OCI-LY1 (cell line): ENCODE measurements at regions not wholly inside any gene's neighbourhood (a gene's known extent, or its start where the extent isn't known, plus 50 kb on each side); places are given as distances from the start of the nearest gene placed in this dataset.
A peak's percentile ranks its signal among the peaks of the same experiment; 100 is the strongest.

Source experiments
- H2AFZ ChIP-seq: fragments of 200-600 bp; sonication (generic), shearing (Covaris generic); 2 replicates; pipeline ENCODE4 v1.6.0; 2014; ENCODE audit warnings: antibody characterized with exemption, mild to moderate bottlenecking, low read length
- H3F3A ChIP-seq: fragments of 200-600 bp; sonication (generic), shearing (Covaris generic); 2 replicates; pipeline ENCODE4 v1.6.0; 2014; ENCODE audit warnings: mild to moderate bottlenecking, antibody characterized with exemption, low read length, moderate library complexity; ENCODE audit not compliant: insufficient read depth
- H3K27ac ChIP-seq: fragments of 200-600 bp; sonication (generic); 2 replicates; pipeline ENCODE4 v1.5.1; 2014; ENCODE audit warnings: low read length, mixed run types, mild to moderate bottlenecking, low read depth; ENCODE audit not compliant: poor library complexity, severe bottlenecking
- H3K27me3 ChIP-seq: fragments of 200-600 bp; sonication (generic); 2 replicates; pipeline ENCODE4 v1.6.0; 2014; ENCODE audit warnings: antibody characterized with exemption, mild to moderate bottlenecking, low read length, moderate library complexity; ENCODE audit not compliant: insufficient read depth
- H3K36me3 ChIP-seq: fragments of 200-600 bp; sonication (generic); 2 replicates; pipeline ENCODE4 v1.6.1; 2014; ENCODE audit warnings: mild to moderate bottlenecking, antibody characterized with exemption, low read length, moderate library complexity, mixed read lengths; ENCODE audit not compliant: insufficient read depth
- H3K4me1 ChIP-seq: fragments of 200-600 bp; sonication (generic); 2 replicates; pipeline ENCODE4 v1.5.1; 2014; ENCODE audit warnings: mild to moderate bottlenecking, low read length, moderate library complexity; ENCODE audit not compliant: insufficient read depth, severe bottlenecking
- H3K4me2 ChIP-seq: fragments of 200-600 bp; sonication (generic), shearing (Covaris generic); 2 replicates; pipeline ENCODE4 v1.6.1; 2014; ENCODE audit warnings: low read length
- H3K4me3 ChIP-seq: fragments of 200-600 bp; sonication (generic); 2 replicates; pipeline ENCODE4 v1.5.1; 2014; ENCODE audit warnings: low read length, low read depth, mild to moderate bottlenecking, mixed read lengths; ENCODE audit not compliant: poor library complexity, severe bottlenecking
- H3K79me2 ChIP-seq: fragments of 200-600 bp; shearing (Covaris generic); 2 replicates; pipeline ENCODE4 v1.6.1; 2016; ENCODE audit warnings: mixed run types, low read length, mixed read lengths; ENCODE audit not compliant: insufficient read depth
- H3K9ac ChIP-seq: fragments of 200-600 bp; sonication (generic), shearing (Covaris generic); 2 replicates; pipeline ENCODE4 v1.6.1; 2014; ENCODE audit warnings: mild to moderate bottlenecking, low read length, mixed read lengths
- H3K9me2 ChIP-seq: fragments of 200-600 bp; sonication (generic), shearing (Covaris generic); 2 replicates; pipeline ENCODE4 v1.6.1; 2014; ENCODE audit warnings: low read depth, mild to moderate bottlenecking, low read length, mixed read lengths
- H3K9me3 ChIP-seq: fragments of 200-600 bp; shearing (Covaris generic); 2 replicates; pipeline ENCODE4 v1.6.1; 2014; ENCODE audit warnings: low read length, mixed read lengths
- H4K20me1 ChIP-seq: fragments of 200-600 bp; sonication (generic), shearing (Covaris generic); 2 replicates; pipeline ENCODE4 v1.6.0; 2016; ENCODE audit warnings: mild to moderate bottlenecking, low read length; ENCODE audit not compliant: insufficient read depth
- EZH2 ChIP-seq: fragments of 200-600 bp; sonication (generic), shearing (Covaris generic); IDR thresholded peaks from 2 replicates; pipeline ENCODE4 v1.8.0; 2017; ENCODE audit warnings: borderline replicate concordance, mixed run types, mild to moderate bottlenecking, antibody characterized with exemption, low read length, moderate library complexity, mixed read lengths
- TF ChIP-seq, protein P1 (sequence below): fragments of 200-600 bp; sonication (generic), shearing (Covaris generic); IDR thresholded peaks from 2 replicates; pipeline ENCODE4 v1.5.1; 2017; ENCODE audit warnings: mild to moderate bottlenecking, antibody characterized with exemption, low read length, moderate library complexity, mixed read lengths

DNA sequence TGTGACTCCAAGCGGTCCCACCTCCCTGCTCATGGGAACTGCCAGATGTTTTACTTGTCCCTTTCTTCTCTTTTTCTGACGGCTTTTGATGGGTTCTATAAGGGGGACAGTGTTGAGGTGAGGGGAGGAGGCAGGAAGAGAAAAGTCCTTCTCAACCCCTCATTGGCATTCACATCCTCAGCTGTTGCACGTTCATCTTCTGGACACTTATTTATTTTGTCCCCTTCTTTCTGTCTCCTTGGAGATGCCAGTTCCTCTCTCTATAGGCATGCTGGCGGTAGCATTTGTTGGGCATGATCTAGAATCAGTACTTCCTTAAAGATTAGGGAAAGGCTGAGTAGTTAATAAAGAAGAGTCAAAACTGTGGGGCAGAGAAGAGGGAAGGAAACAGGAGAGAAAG, 99.0 kb upstream of the KLHL14 start:
- no peak overlapping the region for H2AFZ ChIP-seq

DNA sequence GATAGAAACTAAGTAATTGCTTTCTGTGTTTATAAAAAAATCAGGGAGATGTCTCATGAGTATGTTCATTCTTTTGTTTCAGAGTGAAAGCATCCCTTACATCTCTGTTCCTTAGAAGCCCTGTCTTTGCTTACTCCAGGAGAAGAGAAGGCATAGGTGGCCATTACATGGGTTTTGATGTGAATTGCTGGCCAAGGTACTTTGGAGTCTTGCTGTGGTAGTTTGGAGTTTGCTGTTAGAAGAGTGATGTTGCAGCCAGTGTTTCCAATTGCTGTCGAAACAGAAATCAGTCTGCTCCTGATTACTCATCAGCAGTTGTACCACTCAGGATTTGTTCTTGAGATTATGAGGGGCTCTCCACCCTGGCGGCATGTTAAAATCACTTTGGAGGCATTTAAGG, 97.8 kb upstream of the KLHL14 start:
- TF ChIP-seq, protein P1, sequence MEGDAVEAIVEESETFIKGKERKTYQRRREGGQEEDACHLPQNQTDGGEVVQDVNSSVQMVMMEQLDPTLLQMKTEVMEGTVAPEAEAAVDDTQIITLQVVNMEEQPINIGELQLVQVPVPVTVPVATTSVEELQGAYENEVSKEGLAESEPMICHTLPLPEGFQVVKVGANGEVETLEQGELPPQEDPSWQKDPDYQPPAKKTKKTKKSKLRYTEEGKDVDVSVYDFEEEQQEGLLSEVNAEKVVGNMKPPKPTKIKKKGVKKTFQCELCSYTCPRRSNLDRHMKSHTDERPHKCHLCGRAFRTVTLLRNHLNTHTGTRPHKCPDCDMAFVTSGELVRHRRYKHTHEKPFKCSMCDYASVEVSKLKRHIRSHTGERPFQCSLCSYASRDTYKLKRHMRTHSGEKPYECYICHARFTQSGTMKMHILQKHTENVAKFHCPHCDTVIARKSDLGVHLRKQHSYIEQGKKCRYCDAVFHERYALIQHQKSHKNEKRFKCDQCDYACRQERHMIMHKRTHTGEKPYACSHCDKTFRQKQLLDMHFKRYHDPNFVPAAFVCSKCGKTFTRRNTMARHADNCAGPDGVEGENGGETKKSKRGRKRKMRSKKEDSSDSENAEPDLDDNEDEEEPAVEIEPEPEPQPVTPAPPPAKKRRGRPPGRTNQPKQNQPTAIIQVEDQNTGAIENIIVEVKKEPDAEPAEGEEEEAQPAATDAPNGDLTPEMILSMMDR = no peak
- H3K27ac ChIP-seq = no peak overlapping the region
- H3K9me2 ChIP-seq = no peaks in the 10 kb centered on the region
- H3K4me2 ChIP-seq = no peak overlapping the region
- no peaks in the 10 kb centered on the region for H3K79me2 ChIP-seq
- no peaks in the 10 kb centered on the region for H3K27me3 ChIP-seq
- no peak overlapping the region for H2AFZ ChIP-seq
- H4K20me1 ChIP-seq = no peaks in the 10 kb centered on the region
- no peaks in the 10 kb centered on the region for H3K36me3 ChIP-seq
- H3F3A ChIP-seq = no peaks in the 10 kb centered on the region
- no peak overlapping the region for H3K4me3 ChIP-seq
- H3K4me1 ChIP-seq = peaks cover 31% of the 10 kb centered on the region
- H3K9me3 ChIP-seq = no peaks in the 10 kb centered on the region
- no peak overlapping the region for H3K9ac ChIP-seq

More for the DNA sequence above, 99.0 kb upstream of the KLHL14 start:
- Histone ChIP-seq H3K4me3 (no peak overlapping the region), H4K20me1 (no peaks in the 10 kb centered on the region), H3K27ac (no peak overlapping the region), H3K9ac (no peak overlapping the region), H3K4me2 (no peak overlapping the region), H3K79me2 (no peaks in the 10 kb centered on the region), H3K36me3 (no peaks in the 10 kb centered on the region), H3K9me3 (no peaks in the 10 kb centered on the region), H3F3A (no peaks in the 10 kb centered on the region), H3K9me2 (no peaks in the 10 kb centered on the region), H3K4me1 (peaks cover 30% of the 10 kb centered on the region), H3K27me3 (no peaks in the 10 kb centered on the region)
- TF ChIP-seq, protein P1 = no peak

DNA sequence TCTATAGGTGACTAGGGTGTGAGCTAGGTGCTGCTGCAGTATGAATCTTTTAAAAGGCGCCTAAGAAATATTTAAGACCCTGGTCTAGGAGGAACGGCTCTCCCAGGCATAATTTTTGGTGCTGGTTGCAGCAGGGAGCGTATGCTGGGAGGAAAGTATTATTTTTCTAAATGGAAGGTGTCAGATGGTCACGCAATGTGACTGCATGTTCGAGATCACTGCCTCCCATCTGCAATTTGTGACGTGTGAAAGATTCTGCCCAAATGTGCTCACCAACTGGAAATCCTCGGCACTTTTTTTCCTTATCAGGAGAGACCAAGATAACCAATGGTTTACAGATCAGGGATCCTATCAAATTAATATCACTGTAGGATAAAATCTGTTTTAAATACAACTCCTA, 95.6 kb upstream of the KLHL14 start:
- no peak for TF ChIP-seq EZH2
- TF ChIP-seq, protein P1 = no peak
- Histone ChIP-seq H3K27me3 (no peaks in the 10 kb centered on the region), H3K4me3 (peak overlapping the region; percentile 30), H3K9ac (peak overlapping the region; percentile 23; the same call in 1 of the 2 replicates), H3K27ac (peak overlapping the region; percentile 2), H2AFZ (peak overlapping the region; percentile 77), H3K36me3 (no peaks in the 10 kb centered on the region), H3K9me2 (no peaks in the 10 kb centered on the region), H3K79me2 (no peaks in the 10 kb centered on the region), H3K4me2 (peak overlapping the region; percentile 64), H4K20me1 (no peaks in the 10 kb centered on the region), H3K4me1 (peaks cover 31% of the 10 kb centered on the region), H3K9me3 (no peaks in the 10 kb centered on the region), H3F3A (no peaks in the 10 kb centered on the region)
